Activated CD4-positive, alpha-beta T cell treated with anti-CD3 and anti-CD28 coated beads for 36 hours (primary cell): ENCODE measurements at regions not wholly inside any gene's neighbourhood (a gene's known extent, or its start where the extent isn't known, plus 50 kb on each side); places are given as distances from the start of the nearest gene placed in this dataset.

Experiments used
- ATAC-seq: fragments of 200-7000 bp; cut with Tn5 transposase; one replicate; pipeline ENCODE4 v1.10.0; 2021; ENCODE audit warnings: mild to moderate bottlenecking, moderate library complexity
- CTCF ChIA-PET: fragments of 350-600 bp; sonication (Branson Sonifier 250); formaldehyde crosslinking; loops from one replicate; lab custom pipeline; 2021; ENCODE audit warnings: antibody characterized with exemption; lab: Charles Lee
- POLR2A ChIA-PET: fragments of 350-600 bp; sonication (Branson Sonifier 250); formaldehyde crosslinking; loops from one replicate; lab custom pipeline; 2021; ENCODE audit warnings: antibody characterized with exemption, inconsistent platforms; lab: Charles Lee
- DNase-seq: peaks from one replicate; pipeline ENCODE4 v3.0.0-alpha.2; 2020
- H3K27ac Mint-ChIP-seq: one replicate; pipeline ENCODE4 v1.8.0; 2021; ENCODE audit warnings: mixed read lengths
- H3K27me3 Mint-ChIP-seq: one replicate; pipeline ENCODE4 v1.8.0; 2021; ENCODE audit warnings: mixed read lengths
- H3K36me3 Mint-ChIP-seq: one replicate; pipeline ENCODE4 v1.8.0; 2021; ENCODE audit warnings: low read depth, mixed read lengths
- H3K4me1 Mint-ChIP-seq: one replicate; pipeline ENCODE4 v1.8.0; 2021; ENCODE audit warnings: mixed read lengths
- H3K4me3 Mint-ChIP-seq: one replicate; pipeline ENCODE4 v1.8.0; 2021; ENCODE audit warnings: mild to moderate bottlenecking, moderate library complexity, mixed read lengths
- H3K9me3 Mint-ChIP-seq: one replicate; pipeline ENCODE4 v1.8.0; 2021; ENCODE audit warnings: low read depth, mixed read lengths
- intact Hi-C, 2 experiments: fragments of 100-400 bp; cut with DNase I in 1 of 2; cut with micrococcal nuclease in 1 of 2; formaldehyde crosslinking; loops; one replicate each; pipeline versions ENCODE4 v1.14.2 to v1.15.1; 2022 to 2024; cut with DNase I, micrococcal nuclease

- no peaks in the 10 kb centered on the region for H3K9me3 Mint-ChIP-seq
- H3K4me1 Mint-ChIP-seq = peaks cover 2% of the 10 kb centered on the region
- intact Hi-C loops = no loop called here
- DNase-seq = no peak
- peak; percentile 16 for ATAC-seq
- ChIA-PET CTCF (no interaction called here), POLR2A (no interaction called here)
- H3K27me3 Mint-ChIP-seq = no peaks in the 10 kb centered on the region
- no peak overlapping the region for H3K4me3 Mint-ChIP-seq
- no peaks in the 10 kb centered on the region for H3K36me3 Mint-ChIP-seq
- no peak overlapping the region for H3K27ac Mint-ChIP-seq
Observed at GRCh38 chr5:67537439-67538148, 341.0 kb upstream of the CD180 start.

GRCh38 chr5:67536866-67537265, 340.3 kb upstream of the CD180 start:
- Mint-ChIP-seq H3K36me3 (no peaks in the 10 kb centered on the region), H3K4me1 (no peaks in the 10 kb centered on the region), H3K9me3 (no peaks in the 10 kb centered on the region), H3K27ac (no peak overlapping the region), H3K27me3 (no peaks in the 10 kb centered on the region), H3K4me3 (no peak overlapping the region)
- ATAC-seq = no peak
- no peak for DNase-seq
- intact Hi-C loops = no loop called here
- ChIA-PET POLR2A (no interaction called here), CTCF (no interaction called here)

- Mint-ChIP-seq H3K9me3 (peaks cover 8% of the 10 kb centered on the region), H3K27me3 (no peaks in the 10 kb centered on the region), H3K27ac (no peak overlapping the region), H3K4me1 (no peaks in the 10 kb centered on the region), H3K4me3 (no peak overlapping the region), H3K36me3 (no peaks in the 10 kb centered on the region)
- intact Hi-C loops = no loop called here
- DNase-seq (no peak), ATAC-seq (no peak)
- CTCF ChIA-PET = interaction anchor here (1.4 kb wide), 1 partner anchor 18 kb away, joined by 3 read pairs; no protein-coding TSS in a partner anchor
- POLR2A ChIA-PET = no interaction called here
Observed at GRCh38 chr5:67530609-67531255, 334.1 kb upstream of the CD180 start.

GRCh38 chr5:67528953-67529352, 332.4 kb upstream of the CD180 start:
- intact Hi-C loops = no loop called here
- no peak for ATAC-seq
- Mint-ChIP-seq H3K36me3 (no peaks in the 10 kb centered on the region), H3K27ac (no peak overlapping the region), H3K27me3 (no peaks in the 10 kb centered on the region), H3K4me3 (no peak overlapping the region), H3K9me3 (peaks cover 8% of the 10 kb centered on the region), H3K4me1 (no peaks in the 10 kb centered on the region)
- ChIA-PET CTCF (no interaction called here), POLR2A (no interaction called here)
- DNase-seq = no peak

- Mint-ChIP-seq H3K27me3 (no peaks in the 10 kb centered on the region), H3K9me3 (peaks cover 8% of the 10 kb centered on the region), H3K27ac (no peak overlapping the region), H3K4me1 (no peaks in the 10 kb centered on the region), H3K36me3 (no peaks in the 10 kb centered on the region), H3K4me3 (no peak overlapping the region)
- POLR2A ChIA-PET = no interaction called here
- DNase-seq (no peak), ATAC-seq (no peak)
- intact Hi-C loops = no loop called here
- CTCF ChIA-PET = no interaction called here
Observed at GRCh38 chr5:67526793-67527192, 330.2 kb upstream of the CD180 start.

GRCh38 chr5:67520161-67520908, 323.7 kb upstream of the CD180 start:
- ATAC-seq (no peak), DNase-seq (no peak)
- Mint-ChIP-seq H3K9me3 (no peaks in the 10 kb centered on the region), H3K4me3 (no peak overlapping the region), H3K27me3 (no peaks in the 10 kb centered on the region), H3K27ac (no peak overlapping the region), H3K36me3 (no peaks in the 10 kb centered on the region), H3K4me1 (peaks cover 30% of the 10 kb centered on the region)
- intact Hi-C loops = no loop called here
- CTCF ChIA-PET = no interaction called here
- POLR2A ChIA-PET = no interaction called here

- intact Hi-C loops = loop anchor here (10.0 kb wide), 1 partner anchor 737 kb away; no protein-coding TSS in a partner anchor
- H3K9me3 Mint-ChIP-seq = no peaks in the 10 kb centered on the region
- ATAC-seq = no peak
- H3K27ac Mint-ChIP-seq = no peak overlapping the region
- no peak for DNase-seq
- CTCF ChIA-PET = interaction anchor here (0.6 to 1.1 kb wide), 2 partner anchors 41 to 162 kb away, joined by 3 to 7 read pairs; no protein-coding TSS in a partner anchor
- no peaks in the 10 kb centered on the region for H3K27me3 Mint-ChIP-seq
- no peaks in the 10 kb centered on the region for H3K36me3 Mint-ChIP-seq
- H3K4me3 Mint-ChIP-seq = no peak overlapping the region
- POLR2A ChIA-PET = no interaction called here
- H3K4me1 Mint-ChIP-seq = peaks cover 51% of the 10 kb centered on the region
Observed at GRCh38 chr5:67518227-67518626, 321.6 kb upstream of the CD180 start.

GRCh38 chr5:67516948-67517565, 320.5 kb upstream of the CD180 start:
- Mint-ChIP-seq H3K36me3 (no peaks in the 10 kb centered on the region), H3K4me1 (peaks cover 59% of the 10 kb centered on the region), H3K27ac (no peak overlapping the region), H3K4me3 (no peak overlapping the region), H3K27me3 (no peaks in the 10 kb centered on the region), H3K9me3 (no peaks in the 10 kb centered on the region)
- CTCF ChIA-PET = no interaction called here
- ATAC-seq (no peak), DNase-seq (no peak)
- intact Hi-C loops = loop anchor here (10.0 kb wide), 1 partner anchor 738 kb away; no protein-coding TSS in a partner anchor
- POLR2A ChIA-PET = no interaction called here

- Mint-ChIP-seq H3K27me3 (no peaks in the 10 kb centered on the region), H3K4me1 (peaks cover 59% of the 10 kb centered on the region), H3K4me3 (no peak overlapping the region), H3K27ac (peak overlapping the region; percentile 78), H3K9me3 (no peaks in the 10 kb centered on the region), H3K36me3 (no peaks in the 10 kb centered on the region)
- ChIA-PET POLR2A (no interaction called here), CTCF (no interaction called here)
- DNase-seq = no peak
- intact Hi-C loops = loop anchor here (10.0 kb wide), 1 partner anchor 739 kb away; no protein-coding TSS in a partner anchor
- ATAC-seq = no peak
Observed at GRCh38 chr5:67515762-67516161, 319.2 kb upstream of the CD180 start.

- ATAC-seq (peak; percentile 93), DNase-seq (peak; percentile 70)
- Mint-ChIP-seq H3K27me3 (no peaks in the 10 kb centered on the region), H3K36me3 (no peaks in the 10 kb centered on the region), H3K4me3 (no peak overlapping the region), H3K9me3 (no peaks in the 10 kb centered on the region), H3K27ac (peak overlapping the region; percentile 78), H3K4me1 (peaks cover 60% of the 10 kb centered on the region)
- POLR2A ChIA-PET = no interaction called here
- CTCF ChIA-PET = interaction anchor here (0.7 kb wide), 1 partner anchor 262 kb away, joined by 3 read pairs; no protein-coding TSS in a partner anchor
- intact Hi-C loops = loop anchor here (10.0 kb wide), 1 partner anchor 740 kb away; no protein-coding TSS in a partner anchor
Observed at GRCh38 chr5:67515020-67515689, 318.6 kb upstream of the CD180 start.

- H3K4me3 Mint-ChIP-seq = no peak overlapping the region
- ATAC-seq (no peak), DNase-seq (no peak)
- peaks cover 56% of the 10 kb centered on the region for H3K4me1 Mint-ChIP-seq
- ChIA-PET POLR2A (no interaction called here), CTCF (interaction anchor here (0.6 to 0.9 kb wide), 2 partner anchors 19 to 772 kb away, joined by 3 read pairs; no protein-coding TSS in a partner anchor)
- no peak overlapping the region for H3K27ac Mint-ChIP-seq
- H3K27me3 Mint-ChIP-seq = no peaks in the 10 kb centered on the region
- intact Hi-C loops = loop anchor here (10.0 kb wide), 1 partner anchor 742 kb away; no protein-coding TSS in a partner anchor
- H3K9me3 Mint-ChIP-seq = peaks cover 2% of the 10 kb centered on the region
- H3K36me3 Mint-ChIP-seq = no peaks in the 10 kb centered on the region
Observed at GRCh38 chr5:67512758-67513157, 316.2 kb upstream of the CD180 start.
